PC-9 (cell line): ENCODE measurements at regions not wholly inside any gene's neighbourhood (a gene's known extent, or its start where the extent isn't known, plus 50 kb on each side); places are given as distances from the start of the nearest gene placed in this dataset.
A peak's percentile ranks its signal among the peaks of the same experiment; 100 is the strongest.

ENCODE experiments used
- BruUV-seq: library from RNA; stranded (reverse); fragments of 400-500 nt; replicated peaks from 2 replicates; lab custom pipeline; 2021; lab: Mats Ljungman, UMichigan
- CTCF ChIA-PET: fragments of 300-600 bp; sonication (Branson Sonifier 250); formaldehyde crosslinking; loops from one replicate; lab custom pipeline; 2022; ENCODE audit warnings: antibody characterized with exemption; lab: Charles Lee
- POLR2A ChIA-PET: fragments of 300-600 bp; sonication (Branson Sonifier 250); formaldehyde crosslinking; loops from one replicate; lab custom pipeline; 2022; ENCODE audit warnings: antibody characterized with exemption; ENCODE audit not compliant: unreplicated experiment; lab: Charles Lee
- DNase-seq, 2 experiments: peaks; one replicate each; pipeline versions ENCODE4 v3.0.0 to v3.0.0-alpha.2; 2015 to 2022; ENCODE audit warnings: mixed read lengths in 1 of 2
- H2AFZ ChIP-seq: fragments of 200-600 bp; sonication (generic); 2 replicates; pipeline ENCODE4 v1.8.1; 2017; ENCODE audit warnings: antibody characterized with exemption
- H3F3A ChIP-seq: fragments of 200-600 bp; sonication (generic); 2 replicates; pipeline ENCODE4 v1.8.1; 2017; ENCODE audit warnings: antibody characterized with exemption, mild to moderate bottlenecking, low read depth; ENCODE audit not compliant: insufficient read depth
- H3K27ac ChIP-seq: fragments of 200-600 bp; sonication (generic); 2 replicates; pipeline ENCODE4 v1.6.1; 2016; ENCODE audit warnings: mixed run types
- H3K27me3 ChIP-seq: fragments of 200-600 bp; sonication (generic); 2 replicates; pipeline ENCODE4 v1.6.1; 2016; ENCODE audit warnings: low read depth, mixed run types; ENCODE audit not compliant: insufficient read depth
- H3K36me3 ChIP-seq: fragments of 200-600 bp; sonication (generic); 2 replicates; pipeline ENCODE4 v1.6.1; 2016; ENCODE audit warnings: low read depth, mixed run types
- H3K4me1 ChIP-seq: fragments of 200-600 bp; sonication (generic); replicated peaks from 2 replicates; pipeline ENCODE4 v1.6.1; 2016; ENCODE audit warnings: mixed run types; ENCODE audit not compliant: insufficient read depth
- H3K4me2 ChIP-seq: fragments of 200-600 bp; sonication (generic); 2 replicates; pipeline ENCODE4 v1.6.1; 2017; ENCODE audit warnings: mixed run types
- H3K4me3 ChIP-seq: fragments of 200-600 bp; sonication (generic); 2 replicates; pipeline ENCODE4 v1.6.1; 2016; ENCODE audit warnings: mixed run types
- H3K79me2 ChIP-seq: fragments of 200-600 bp; sonication (generic); 2 replicates; pipeline ENCODE4 v1.6.1; 2017; ENCODE audit warnings: low read depth, mixed run types
- H3K9me2 ChIP-seq: fragments of 200-600 bp; sonication (generic); 2 replicates; pipeline ENCODE4 v1.8.1; 2017; ENCODE audit warnings: mild to moderate bottlenecking; ENCODE audit not compliant: insufficient read depth
- H3K9me3 ChIP-seq: fragments of 200-600 bp; sonication (generic); 2 replicates; pipeline ENCODE4 v1.8.1; 2016; ENCODE audit warnings: low read depth; ENCODE audit not compliant: insufficient read depth
- H4K20me1 ChIP-seq: fragments of 200-600 bp; sonication (generic); 2 replicates; pipeline ENCODE4 v1.8.1; 2017; ENCODE audit not compliant: insufficient read depth
- CTCF ChIP-seq: fragments of 200-600 bp; sonication (generic); conservative IDR thresholded peaks from 2 replicates; pipeline ENCODE4 v1.6.1; 2017; ENCODE audit warnings: mixed run types, antibody characterized with exemption, mild to moderate bottlenecking, moderate library complexity
- EZH2 ChIP-seq: fragments of 200-600 bp; sonication (generic); IDR thresholded peaks from 2 replicates; pipeline ENCODE4 v1.8.0; 2017; ENCODE audit warnings: antibody characterized with exemption, low read depth
- intact Hi-C: fragments of 100-400 bp; cut with micrococcal nuclease; formaldehyde crosslinking; loops from one replicate; pipeline ENCODE4 v1.10.0; 2022; ENCODE audit not compliant: unreplicated experiment

GRCh38 chr17:69936996-69937395 lies 138.0 kb upstream of the KCNJ16 start:
- no TSS peak for BruUV-seq
- POLR2A ChIA-PET: no interaction called here
- intact Hi-C loops: no loop called here
- Histone ChIP-seq H3K79me2 (no peaks in the 10 kb centered on the region), H3K9me2 (no peaks in the 10 kb centered on the region), H3K27me3 (no peaks in the 10 kb centered on the region), H3K27ac (no peak overlapping the region), H2AFZ (no peak overlapping the region), H4K20me1 (no peaks in the 10 kb centered on the region), H3F3A (no peaks in the 10 kb centered on the region), H3K4me1 (peaks cover 8% of the 10 kb centered on the region), H3K36me3 (no peaks in the 10 kb centered on the region), H3K4me2 (peak overlapping the region; percentile 24), H3K9me3 (no peaks in the 10 kb centered on the region; the same call in 1 of the 2 replicates), H3K4me3 (no peak overlapping the region)
- CTCF ChIA-PET: interaction anchor here (0.6 kb wide), 1 partner anchor 1760 kb away, joined by 13 read pairs; no protein-coding TSS in a partner anchor
- DNase-seq: peak in 1 of 2 experiments; percentile 55
- TF ChIP-seq CTCF (no peak), EZH2 (no peak)

- H3K9me3 ChIP-seq: no peaks in the 10 kb centered on the region
- no TSS peak for BruUV-seq
- no peaks in the 10 kb centered on the region for H3K9me2 ChIP-seq
- CTCF ChIA-PET: no interaction called here
- POLR2A ChIA-PET: no interaction called here
- H3K79me2 ChIP-seq: no peaks in the 10 kb centered on the region
- no peak for DNase-seq
- no peak overlapping the region for H3K27ac ChIP-seq
- no peaks in the 10 kb centered on the region for H3K36me3 ChIP-seq
- no peak overlapping the region for H3K4me2 ChIP-seq
- no peak overlapping the region for H2AFZ ChIP-seq
- intact Hi-C loops: no loop called here
- H3K27me3 ChIP-seq: no peaks in the 10 kb centered on the region
- H3K4me3 ChIP-seq: no peak overlapping the region
- no peaks in the 10 kb centered on the region for H3K4me1 ChIP-seq
- TF ChIP-seq EZH2 (no peak), CTCF (no peak)
- H4K20me1 ChIP-seq: no peaks in the 10 kb centered on the region
- no peaks in the 10 kb centered on the region for H3F3A ChIP-seq
Observed at GRCh38 chr17:69943058-69943457, 132.0 kb upstream of the KCNJ16 start.

GRCh38 chr17:69944406-69944805 lies 130.6 kb upstream of the KCNJ16 start:
- H3K27me3 ChIP-seq: no peaks in the 10 kb centered on the region
- no peaks in the 10 kb centered on the region for H3K9me2 ChIP-seq
- H3K4me1 ChIP-seq: no peaks in the 10 kb centered on the region
- no peaks in the 10 kb centered on the region for H3K9me3 ChIP-seq
- no peaks in the 10 kb centered on the region for H3F3A ChIP-seq
- no peaks in the 10 kb centered on the region for H3K36me3 ChIP-seq
- CTCF ChIA-PET: no interaction called here
- no peak overlapping the region for H3K4me2 ChIP-seq
- no peaks in the 10 kb centered on the region for H4K20me1 ChIP-seq
- intact Hi-C loops: no loop called here
- no TSS peak for BruUV-seq
- no peak overlapping the region for H3K27ac ChIP-seq
- POLR2A ChIA-PET: no interaction called here
- no peak for DNase-seq
- no peaks in the 10 kb centered on the region for H3K79me2 ChIP-seq
- no peak overlapping the region for H2AFZ ChIP-seq
- H3K4me3 ChIP-seq: no peak overlapping the region
- TF ChIP-seq CTCF (no peak), EZH2 (no peak)
